Adipose tissue (tissue), 3 donors: ENCODE measurements at regions not wholly inside any gene's neighbourhood (a gene's known extent, or its start where the extent isn't known, plus 50 kb on each side); places are given as distances from the start of the nearest gene placed in this dataset.

Experiments used
- H3K27ac ChIP-seq: one replicate; pipeline ENCODE4 v1.5.1; 2013; ENCODE audit warnings: low read depth, low read length
- whole genome bisulfite sequencing, 3 donors: extraction: QIAGEN DNeasy Blood & Tissue Kit; methylation state at CpG; one replicate each; pipeline ENCODE4 v1.1.7; 2013; 5-methylcytosine and 5-hydroxymethylcytosine counted together
- donor health status: healthy with polysubstance abuse.
- donor health status: Bipolar disorder and iron deficiency.
- donor health status: healthy.

- WGBS, 3 donors = 12 to 16% (median 15%) methylated on average over 10 of the region's 10 CpGs
- H3K27ac ChIP-seq = peak overlapping the region; percentile 57
These were observed 66.5 kb upstream of the PIM1 start for GRCh38 chr6:37103169-37104039.

- WGBS, 3 donors = 44 to 79% (median 71%) methylated on average over 2 of the region's 2 CpGs
- no peak overlapping the region for H3K27ac ChIP-seq
These were observed 65.2 kb upstream of the PIM1 start for GRCh38 chr6:37104824-37105147.

GRCh38 chr6:37105148-37106050, 64.6 kb upstream of the PIM1 start:
- WGBS, 3 donors = 57 to 73% (median 64%) methylated on average over 6 of the region's 6 CpGs
- H3K27ac ChIP-seq = no peak overlapping the region

GRCh38 chr6:37106051-37106363, 63.9 kb upstream of the PIM1 start:
- H3K27ac ChIP-seq = no peak overlapping the region

GRCh38 chr6:37106554-37106953, 63.4 kb upstream of the PIM1 start:
- 94 to 97% (median 95%) methylated on average over 8 of the region's 8 CpGs for WGBS, 3 donors
- H3K27ac ChIP-seq = no peak overlapping the region

- 76 to 86% (median 77%) methylated on average over 7 of the region's 7 CpGs for WGBS, 3 donors
- H3K27ac ChIP-seq = no peak overlapping the region
These were observed 62.9 kb upstream of the PIM1 start for GRCh38 chr6:37106982-37107491.

GRCh38 chr6:37109714-37110499, 60.0 kb upstream of the PIM1 start:
- WGBS, 3 donors = 58 to 86% (median 77%) methylated on average over 13 of the region's 13 CpGs
- H3K27ac ChIP-seq = no peak overlapping the region

- no peak overlapping the region for H3K27ac ChIP-seq
- 74 to 89% (median 76%) methylated on average over 11 of the region's 11 CpGs for WGBS, 3 donors
These were observed 59.2 kb upstream of the PIM1 start for GRCh38 chr6:37110500-37111461.

GRCh38 chr6:37113976-37114375, 56.0 kb upstream of the PIM1 start:
- no peak overlapping the region for H3K27ac ChIP-seq
- WGBS, 3 donors = 92 to 97% (median 95%) methylated on average over 4 of the region's 4 CpGs

GRCh38 chr6:37114612-37115011, 55.3 kb upstream of the PIM1 start:
- no peak overlapping the region for H3K27ac ChIP-seq
- 91 to 97% (median 96%) methylated on average over 4 of the region's 4 CpGs for WGBS, 3 donors

GRCh38 chr6:37115236-37115895, 54.6 kb upstream of the PIM1 start:
- 49 to 72% (median 61%) methylated on average over 10 of the region's 10 CpGs for WGBS, 3 donors
- H3K27ac ChIP-seq = no peak overlapping the region

- 95 to 98% (median 96%) methylated on average over 2 of the region's 2 CpGs for WGBS, 3 donors
- H3K27ac ChIP-seq = no peak overlapping the region
These were observed 53.6 kb upstream of the PIM1 start for GRCh38 chr6:37116326-37116725.

GRCh38 chr6:37119387-37119886, 50.5 kb upstream of the PIM1 start:
- WGBS, 3 donors = 73 to 92% (median 78%) methylated on average over 5 of the region's 5 CpGs

More at GRCh38 chr6:37119387-37119886, 50.5 kb upstream of the PIM1 start:
- H3K27ac ChIP-seq = no peak overlapping the region
